ENCODE measurements at regions not wholly inside any gene's neighbourhood (a gene's known extent, or its start where the extent isn't known, plus 50 kb on each side); places are given as distances from the start of the nearest gene placed in this dataset.

GRCh38 chr6:120632975-120633374 is 701.3 kb downstream of the TBC1D32 start:
- no peak for DNase-seq (ENCODE audit: low read depth in 2 of 2)

- no peak for DNase-seq (ENCODE audit: low read depth in 2 of 2)
Measured at GRCh38 chr6:120627612-120628011, 706.7 kb downstream of the TBC1D32 start.

DNA sequence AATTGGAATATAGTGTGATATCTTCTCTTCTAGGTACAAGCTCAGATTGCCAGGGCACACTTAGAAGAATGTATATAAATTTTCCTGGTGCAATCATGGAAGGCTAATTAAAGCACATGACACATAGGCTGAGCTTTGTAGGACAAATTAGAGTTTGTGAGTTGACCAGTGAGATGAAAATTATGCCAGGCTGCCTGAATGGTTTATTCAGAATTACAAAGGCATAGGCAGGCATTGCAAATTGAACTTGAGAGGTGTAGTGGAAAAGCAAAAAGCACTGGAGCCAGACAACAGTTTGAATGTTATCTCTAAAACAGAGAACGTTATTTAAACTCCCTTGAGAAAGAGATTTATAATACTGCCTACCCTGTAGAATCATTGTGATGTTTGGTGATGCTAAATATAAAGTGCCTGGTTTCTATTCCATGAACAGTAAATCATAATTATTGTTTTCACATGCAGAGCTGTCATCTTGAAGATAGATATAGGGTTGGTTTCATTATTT is 712.1 kb downstream of the TBC1D32 start:
- no peak for DNase-seq (ENCODE audit: low read depth in 2 of 2)

GRCh38 chr6:120620900-120621299 is 713.4 kb downstream of the TBC1D32 start:
- no peak for DNase-seq (ENCODE audit: low read depth in 2 of 2)

GRCh38 chr6:120615238-120615637 is 719.0 kb downstream of the TBC1D32 start:
- DNase-seq (ENCODE audit: low read depth in 2 of 2): no peak

- no peak for DNase-seq (ENCODE audit: low read depth in 2 of 2)
Measured at GRCh38 chr6:120614723-120615122, 719.6 kb downstream of the TBC1D32 start.

- no peak for DNase-seq (ENCODE audit: low read depth in 2 of 2)
Measured at GRCh38 chr6:120608826-120609225, 725.5 kb downstream of the TBC1D32 start.

DNA sequence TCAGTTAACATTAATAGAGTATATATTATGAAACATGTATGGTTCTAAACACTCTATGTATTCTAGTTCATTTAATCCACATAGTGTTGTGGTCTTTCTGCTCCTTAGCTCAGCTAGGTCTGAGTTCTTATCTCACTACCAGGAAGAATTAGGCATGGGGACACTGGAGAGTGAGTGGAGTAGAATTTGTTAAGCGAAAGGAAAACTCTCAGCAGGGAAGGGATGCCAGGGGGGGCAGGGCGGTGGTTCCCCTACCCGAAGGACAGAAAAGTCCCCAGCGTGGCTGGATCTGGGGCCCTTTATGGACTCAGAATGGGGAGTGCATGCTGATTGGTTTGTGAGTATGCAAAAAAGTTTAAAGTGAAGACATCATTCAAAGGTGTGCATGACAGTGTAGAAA is 727.5 kb downstream of the TBC1D32 start:
- DNase-seq (ENCODE audit: low read depth in 2 of 2): no peak

DNA sequence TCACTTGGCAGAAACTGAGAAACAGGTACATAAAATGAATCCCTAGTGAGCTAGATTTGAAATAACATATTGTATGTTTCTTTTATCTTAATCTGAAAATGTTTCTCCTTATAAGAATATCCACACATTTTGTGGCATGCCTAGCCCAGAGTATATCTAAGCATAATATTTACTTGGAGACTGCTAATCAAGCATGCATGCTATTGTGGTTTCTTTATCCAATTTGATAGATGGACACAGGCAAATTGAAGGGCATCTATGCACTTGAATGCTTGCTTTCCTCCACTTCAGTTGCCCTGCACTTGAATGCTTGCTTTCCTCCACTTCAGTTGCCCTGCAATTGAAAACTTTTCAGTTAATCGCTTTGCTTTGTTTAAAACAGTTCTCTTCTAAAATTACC is 729.8 kb downstream of the TBC1D32 start:
- no peak for DNase-seq (ENCODE audit: low read depth in 2 of 2)

DNA sequence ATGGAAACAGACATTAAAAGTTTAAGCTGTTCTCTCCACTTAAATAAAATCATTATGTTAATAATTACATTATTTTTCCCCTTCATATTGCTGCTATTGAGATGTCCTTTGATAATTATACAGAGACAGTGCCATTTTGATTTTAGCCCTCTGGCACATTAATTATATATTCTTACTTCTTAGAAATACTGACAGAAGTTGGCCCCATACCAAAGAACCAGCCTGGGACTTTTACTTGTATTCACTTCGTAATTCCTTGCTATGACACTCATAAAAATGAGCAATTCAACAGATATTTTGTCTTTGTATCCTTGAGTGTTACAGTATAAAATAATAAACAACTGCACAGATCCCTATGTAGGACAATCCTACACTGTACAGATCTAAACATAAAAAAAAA is 743.7 kb downstream of the TBC1D32 start:
- DNase-seq (ENCODE audit: low read depth in 2 of 2): no peak

DNA sequence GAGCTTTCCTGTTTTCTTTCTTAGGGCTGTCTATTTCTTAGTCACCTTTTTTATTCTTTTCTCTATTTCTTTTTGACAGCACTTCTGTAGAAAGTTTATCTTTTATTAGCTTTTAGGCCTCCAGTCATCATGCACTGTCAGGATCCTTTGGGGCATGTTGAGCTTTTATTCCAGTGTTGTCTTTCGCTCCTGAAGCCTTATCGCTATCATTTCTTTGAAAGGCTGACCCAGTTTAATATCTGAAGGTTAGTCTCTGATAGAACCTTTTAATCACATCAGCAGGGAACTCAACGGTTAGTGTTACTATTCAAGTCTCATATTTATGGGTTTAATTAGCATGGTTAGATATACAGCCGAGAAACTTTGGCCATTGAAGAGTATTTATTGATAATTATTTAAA is 745.9 kb downstream of the TBC1D32 start:
- DNase-seq (ENCODE audit: low read depth in 2 of 2): no peak

DNA sequence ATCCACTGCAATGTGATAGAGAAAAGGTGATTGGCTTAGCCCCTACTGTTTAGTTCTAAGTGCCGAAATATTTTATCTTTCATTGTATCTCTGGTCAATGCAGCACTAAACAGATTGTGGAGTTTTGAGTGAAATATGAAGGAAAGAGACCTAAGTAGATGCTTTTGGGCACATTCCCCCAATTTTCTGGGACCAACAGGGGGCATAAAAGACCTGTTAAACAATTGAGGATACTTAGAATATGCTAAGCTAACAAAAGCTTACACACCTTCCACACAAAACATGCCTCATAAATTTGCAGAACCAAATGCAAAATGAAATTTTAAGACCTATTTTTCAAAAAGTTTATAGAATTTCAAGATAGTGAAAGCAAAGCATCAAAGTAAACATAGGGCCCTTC is 746.9 kb downstream of the TBC1D32 start:
- DNase-seq (ENCODE audit: low read depth in 2 of 2): no peak

DNA sequence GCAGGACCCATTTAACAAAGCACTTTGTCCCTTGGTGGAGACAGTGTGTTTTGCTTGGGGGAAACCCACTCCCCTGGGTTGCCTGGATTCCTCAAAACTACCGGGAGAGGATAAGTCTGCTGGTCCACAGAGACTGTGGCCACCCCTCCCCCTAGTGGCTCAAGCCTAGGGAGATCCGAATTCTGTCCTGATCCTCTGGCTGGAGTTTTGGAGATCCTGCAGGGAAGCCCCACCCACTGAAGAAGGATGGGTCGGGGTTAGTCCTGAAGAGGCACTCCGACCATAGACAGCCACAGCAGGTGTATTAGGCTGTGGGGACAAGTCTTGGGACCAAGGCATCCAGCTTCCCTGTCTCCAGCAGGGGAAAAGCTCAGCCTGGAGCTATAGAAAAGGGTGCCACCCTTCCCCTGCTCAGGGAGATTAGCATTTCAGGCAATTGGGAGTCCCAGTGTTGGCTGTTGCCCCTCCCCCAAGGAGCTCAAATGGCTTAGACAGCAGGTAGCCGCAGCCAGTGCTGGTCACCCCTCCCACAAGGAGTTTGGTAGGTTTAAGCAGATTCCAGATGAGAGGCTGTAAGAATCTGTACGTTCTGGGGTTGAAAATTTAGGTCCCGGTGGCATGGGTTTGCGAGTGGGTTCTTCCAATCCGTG is 750.0 kb downstream of the TBC1D32 start:
- no peak for DNase-seq (ENCODE audit: low read depth in 2 of 2)

GRCh38 chr6:120576061-120576460 is 758.2 kb downstream of the TBC1D32 start:
- DNase-seq (ENCODE audit: low read depth in 2 of 2): no peak

DNA sequence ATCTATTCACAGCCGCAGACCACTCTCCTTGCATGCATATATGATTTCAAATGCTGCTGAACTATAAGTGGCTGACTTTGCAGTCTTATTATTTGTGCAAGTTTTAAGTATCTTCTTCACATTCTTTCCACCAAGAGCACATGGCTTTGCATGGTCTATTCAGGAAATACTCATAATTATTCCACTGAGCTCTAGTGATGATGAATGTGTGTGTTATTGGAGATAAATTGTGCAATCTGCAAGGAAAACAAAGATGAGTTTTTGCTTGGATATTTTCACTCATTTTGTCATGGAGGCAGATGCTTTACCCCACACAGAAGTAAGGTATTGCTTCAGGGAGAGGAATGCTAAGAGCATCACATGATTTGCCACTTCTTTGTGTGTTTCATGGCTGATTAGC is 764.6 kb downstream of the TBC1D32 start:
- no peak for DNase-seq (ENCODE audit: low read depth in 2 of 2)

GRCh38 chr6:120564779-120565178 is 769.5 kb downstream of the TBC1D32 start:
- DNase-seq (ENCODE audit: low read depth in 2 of 2): no peak

DNA sequence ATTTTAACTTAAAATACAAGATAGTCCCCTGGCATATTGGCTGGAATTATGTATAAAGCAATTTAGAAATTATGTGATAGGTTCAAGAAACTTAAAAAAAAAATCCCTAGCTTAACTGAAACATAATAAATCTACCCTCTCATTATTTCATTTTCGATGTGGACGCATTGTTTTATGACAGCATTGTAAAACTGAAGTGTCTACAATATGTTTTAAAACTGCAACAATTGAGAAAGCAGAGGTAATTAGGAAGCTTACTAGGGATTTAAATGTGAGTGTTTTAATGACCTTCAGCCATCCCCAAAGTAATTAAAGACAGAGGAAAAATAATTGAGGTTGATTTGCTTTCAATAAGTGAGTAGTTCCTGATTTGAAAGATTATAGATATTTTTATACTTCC is 776.0 kb downstream of the TBC1D32 start:
- DNase-seq (ENCODE audit: low read depth in 2 of 2): no peak

DNA sequence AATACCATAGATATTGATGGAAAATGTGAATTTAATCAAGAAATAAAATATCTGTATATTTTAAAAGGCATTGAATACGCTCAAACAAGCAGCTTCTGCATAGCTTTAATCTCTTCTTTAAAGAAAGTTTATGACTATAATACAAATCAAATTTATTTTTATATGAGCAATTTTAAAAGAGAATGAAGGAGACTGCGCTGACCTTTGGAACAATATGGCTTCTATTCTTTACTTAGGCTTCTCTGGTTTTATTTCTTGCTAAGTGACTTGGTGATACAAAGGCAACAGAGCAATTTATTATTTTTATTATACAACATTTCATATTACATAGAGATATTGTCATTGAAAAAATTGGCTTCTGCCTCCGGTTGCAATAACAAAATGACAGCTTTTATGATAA is 776.7 kb downstream of the TBC1D32 start:
- no peak for DNase-seq (ENCODE audit: low read depth in 2 of 2)

DNA sequence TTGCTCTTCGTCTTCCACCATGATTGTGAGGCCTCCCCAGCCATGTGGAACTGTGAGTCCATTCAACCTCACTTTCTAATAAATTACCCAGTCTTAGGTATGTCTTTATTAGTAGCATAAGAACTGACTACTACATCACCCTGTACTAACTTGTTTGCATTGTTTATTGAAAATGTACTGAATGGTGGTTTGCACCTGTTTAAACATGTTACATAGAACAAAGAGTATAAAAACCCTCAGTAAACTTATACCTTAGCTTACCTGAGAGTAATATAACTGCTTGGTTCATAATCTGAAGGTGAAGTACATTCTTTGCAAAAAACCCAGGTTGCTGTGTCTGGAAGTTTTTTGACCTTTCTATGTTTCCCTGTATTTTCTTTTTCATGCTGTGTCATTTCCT is 777.8 kb downstream of the TBC1D32 start:
- no peak for DNase-seq (ENCODE audit: low read depth in 2 of 2)

DNA sequence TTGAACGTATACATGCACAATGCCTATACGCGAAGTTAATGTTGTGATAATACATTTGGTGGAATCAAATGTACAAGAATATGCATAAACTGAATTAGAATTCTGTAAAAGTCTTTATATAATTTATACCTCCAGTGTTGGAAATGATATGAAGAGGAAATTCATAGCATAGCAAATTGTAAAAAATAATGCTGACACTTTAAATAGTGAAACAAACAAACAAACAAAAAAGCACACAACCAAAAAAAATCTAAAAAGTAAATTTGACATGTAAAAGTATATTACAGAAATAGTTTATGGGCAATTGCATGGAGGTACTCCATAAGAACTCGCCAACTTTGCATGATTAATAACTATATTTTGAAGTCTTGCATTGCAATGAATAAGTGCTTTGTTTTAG is 780.9 kb downstream of the TBC1D32 start:
- no peak for DNase-seq (ENCODE audit: low read depth in 2 of 2)

- DNase-seq (ENCODE audit: low read depth in 2 of 2): no peak
Measured at GRCh38 chr6:120545353-120545752, 788.9 kb downstream of the TBC1D32 start.

GRCh38 chr6:120534954-120535353 is 799.3 kb downstream of the TBC1D32 start:
- DNase-seq (ENCODE audit: low read depth in 2 of 2): no peak

DNA sequence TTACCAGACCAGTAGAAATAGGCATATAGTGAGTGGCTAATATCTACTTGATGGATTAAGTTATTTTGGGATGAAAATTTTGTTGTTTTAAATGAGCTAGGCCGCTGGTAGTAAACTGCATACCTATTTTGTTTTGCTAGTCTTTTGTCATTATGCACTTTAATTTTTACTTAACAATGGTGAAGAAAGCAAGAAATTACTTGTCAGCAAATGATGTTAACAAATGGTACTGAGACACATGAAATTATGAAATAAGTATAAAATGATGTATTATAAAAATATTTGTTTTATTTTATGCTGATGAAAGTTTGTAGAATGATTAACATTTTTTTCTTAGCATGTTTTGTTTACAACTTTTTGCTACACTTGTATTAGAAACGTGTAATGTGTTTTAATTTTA is 807.7 kb downstream of the TBC1D32 start:
- no peak for DNase-seq (ENCODE audit: low read depth in 2 of 2)

GRCh38 chr6:120514544-120514943 is 819.7 kb downstream of the TBC1D32 start:
- no peak for DNase-seq (ENCODE audit: low read depth in 2 of 2)
